GM12891 (cell line): ENCODE measurements at regions not wholly inside any gene's neighbourhood (a gene's known extent, or its start where the extent isn't known, plus 50 kb on each side); places are given as distances from the start of the nearest gene placed in this dataset.

ENCODE experiments used
- DNase-seq: peaks from one replicate; pipeline ENCODE4 v3.0.0; 2011; ENCODE audit warnings: low spot score; ENCODE audit not compliant: insufficient read length
- FAIRE-seq: peaks from 2 replicates; lab custom pipeline; 2011; peaks lifted over from hg19 to GRCh38; lab: Jason Lieb, UNC
- PAX5 ChIP-seq: IDR thresholded peaks from 2 replicates; pipeline ENCODE4 v1.6.1; 2011; ENCODE audit warnings: low read length, moderate library complexity, mild to moderate bottlenecking; ENCODE audit not compliant: insufficient read depth, severe bottlenecking
- POLR2A ChIP-seq: IDR thresholded peaks from 2 replicates; pipeline ENCODE4 v1.6.1; 2011; ENCODE audit warnings: low read depth, low read length, control low read depth
- POLR2AphosphoS5 ChIP-seq: IDR thresholded peaks from 2 replicates; pipeline ENCODE4 v1.6.1; 2011; ENCODE audit warnings: low read depth, low read length, control low read depth
- POU2F2 ChIP-seq: IDR thresholded peaks from 2 replicates; pipeline ENCODE4 v1.6.1; 2011; ENCODE audit warnings: low read depth, mild to moderate bottlenecking, control low read depth, low read length, moderate library complexity
- SPI1 ChIP-seq: IDR thresholded peaks from 2 replicates; pipeline ENCODE4 v1.6.1; 2011; ENCODE audit warnings: low read depth, low read length, control low read depth
- TAF1 ChIP-seq: IDR thresholded peaks from 2 replicates; pipeline ENCODE4 v1.6.1; 2011; ENCODE audit warnings: low read depth, low read length, control low read depth

DNA sequence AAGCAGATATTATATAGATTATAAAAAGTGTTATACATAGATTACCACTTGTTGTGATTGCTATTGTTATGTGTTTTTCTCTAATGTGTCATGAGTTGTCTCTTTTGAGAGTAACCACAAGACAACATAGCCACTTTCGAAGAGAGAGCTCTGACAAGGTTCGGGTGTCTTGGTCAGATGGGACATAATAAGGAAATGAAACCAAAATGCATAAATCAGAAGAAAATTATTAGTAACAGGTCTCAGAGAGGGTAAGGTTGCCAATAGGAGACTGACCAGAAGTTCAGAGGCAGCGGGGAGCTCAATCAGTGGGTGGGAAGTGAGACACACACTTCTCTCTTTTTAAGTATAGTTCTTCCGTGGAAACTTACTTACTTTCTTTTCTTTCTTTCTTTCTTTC is 639.2 kb upstream of the POT1 start:
- peak; percentile 91 for TF ChIP-seq SPI1
- no peak for TF ChIP-seq POLR2AphosphoS5
- FAIRE-seq = no peak
- no peak for DNase-seq

- FAIRE-seq = no peak
- no peak for DNase-seq
- TF ChIP-seq PAX5 = no peak
- no peak for TF ChIP-seq TAF1
- TF ChIP-seq SPI1 = no peak
- no peak for TF ChIP-seq POLR2AphosphoS5
- no peak for TF ChIP-seq POU2F2
- TF ChIP-seq POLR2A = no peak
These were observed 638.1 kb upstream of the POT1 start for GRCh38 chr7:125567686-125568085.

GRCh38 chr7:125563964-125564529 is 634.4 kb upstream of the POT1 start:
- FAIRE-seq = no peak
- TF ChIP-seq POLR2AphosphoS5 (no peak), POLR2A (no peak), SPI1 (no peak), TAF1 (no peak), POU2F2 (no peak), PAX5 (no peak)
- DNase-seq = no peak

DNA sequence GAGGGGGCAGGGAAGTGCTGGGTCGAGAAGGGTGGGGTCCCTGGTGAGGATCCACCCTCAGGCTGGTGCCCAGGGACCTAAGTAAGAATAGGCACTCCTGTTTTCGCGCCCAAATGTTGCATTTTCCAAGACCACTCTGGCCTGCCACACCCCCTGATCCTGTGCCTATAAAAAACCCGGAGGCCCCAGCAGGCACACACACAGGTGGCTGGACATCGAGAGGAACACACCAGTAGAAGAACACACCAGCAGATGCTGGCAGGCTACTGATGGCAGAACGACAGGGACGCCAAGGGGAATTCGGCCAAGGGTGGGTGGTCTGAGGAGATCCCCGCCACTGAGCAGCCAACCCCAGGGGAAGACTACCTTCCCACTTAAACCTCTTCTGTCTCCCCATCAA is 633.9 kb upstream of the POT1 start:
- FAIRE-seq (no peak), DNase-seq (no peak)

GRCh38 chr7:125561006-125561405 is 631.4 kb upstream of the POT1 start:
- DNase-seq (no peak), FAIRE-seq (no peak)
- TF ChIP-seq PAX5 (no peak), POU2F2 (no peak), POLR2A (no peak), POLR2AphosphoS5 (no peak), TAF1 (no peak), SPI1 (no peak)

More for the DNA sequence above, 633.9 kb upstream of the POT1 start:
- TF ChIP-seq PAX5 = no peak
- TF ChIP-seq TAF1 = no peak
- no peak for TF ChIP-seq POU2F2
- no peak for TF ChIP-seq SPI1
- no peak for TF ChIP-seq POLR2A
- TF ChIP-seq POLR2AphosphoS5 = no peak

GRCh38 chr7:125559921-125560320 is 630.3 kb upstream of the POT1 start:
- FAIRE-seq (no peak), DNase-seq (no peak)
- TF ChIP-seq POLR2A = no peak

- FAIRE-seq (no peak), DNase-seq (no peak)
- TF ChIP-seq PAX5 = no peak
- no peak for TF ChIP-seq POLR2AphosphoS5
- no peak for TF ChIP-seq SPI1
- TF ChIP-seq POU2F2 = no peak
- TF ChIP-seq TAF1 = no peak
- TF ChIP-seq POLR2A = no peak
These were observed 626.3 kb upstream of the POT1 start for GRCh38 chr7:125555916-125556315.

GRCh38 chr7:125551008-125551407 is 621.4 kb upstream of the POT1 start:
- FAIRE-seq (no peak), DNase-seq (no peak)
- TF ChIP-seq POU2F2 = no peak
- TF ChIP-seq POLR2AphosphoS5 = no peak
- no peak for TF ChIP-seq SPI1
- no peak for TF ChIP-seq TAF1
- no peak for TF ChIP-seq PAX5
- TF ChIP-seq POLR2A = no peak

DNA sequence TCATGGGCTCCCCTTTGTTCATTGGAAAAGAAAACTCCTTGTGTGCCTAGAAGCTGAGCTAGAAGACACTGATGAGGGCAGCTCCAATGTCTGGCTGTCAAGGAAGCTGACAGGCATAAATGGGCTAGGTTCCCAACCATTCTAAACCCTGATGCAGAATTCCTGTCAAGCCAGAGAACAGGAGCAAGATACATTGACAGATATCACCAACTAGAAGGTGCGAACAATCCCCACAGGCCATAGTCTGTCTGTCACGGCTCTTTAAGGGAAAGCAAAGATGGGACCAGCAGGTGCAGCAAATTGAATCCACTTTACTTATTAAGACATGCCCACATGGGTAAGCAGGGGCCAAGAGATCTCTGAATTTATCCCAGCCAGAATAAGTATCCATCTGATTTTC is 617.9 kb upstream of the POT1 start:
- FAIRE-seq = no peak

GRCh38 chr7:125530553-125530952 is 600.9 kb upstream of the POT1 start:
- TF ChIP-seq TAF1 (no peak), POLR2A (no peak), SPI1 (no peak), PAX5 (no peak), POU2F2 (no peak), POLR2AphosphoS5 (no peak)
- DNase-seq (no peak), FAIRE-seq (no peak)

More for the DNA sequence above, 617.9 kb upstream of the POT1 start:
- TF ChIP-seq SPI1 (no peak), POLR2A (no peak), PAX5 (no peak), TAF1 (no peak)
- DNase-seq = no peak

DNA sequence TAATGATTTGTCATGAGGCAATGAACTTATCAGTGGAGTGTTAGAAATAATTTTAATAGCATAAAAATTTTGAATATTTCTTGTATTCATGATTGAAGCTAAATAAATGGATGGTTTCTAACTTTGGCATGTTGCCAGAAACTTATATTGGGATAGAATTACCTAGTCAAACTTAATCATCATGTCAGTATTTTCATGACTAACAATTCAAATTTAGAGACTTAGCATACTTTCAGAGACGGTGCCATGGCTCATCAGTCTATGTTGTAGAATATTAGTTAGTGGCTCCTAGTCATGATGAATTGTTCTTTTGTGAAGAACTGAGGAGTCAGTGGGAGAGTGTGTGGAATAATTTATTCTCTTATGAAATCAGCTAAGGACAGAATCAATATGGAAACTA is 599.6 kb upstream of the POT1 start:
- FAIRE-seq (no peak), DNase-seq (no peak)
- TF ChIP-seq TAF1 = no peak
- TF ChIP-seq POLR2A = no peak
- no peak for TF ChIP-seq PAX5
- TF ChIP-seq SPI1 = no peak
- TF ChIP-seq POU2F2 = no peak
- no peak for TF ChIP-seq POLR2AphosphoS5
